HG02798 (cell line): ENCODE measurements at regions not wholly inside any gene's neighbourhood (a gene's known extent, or its start where the extent isn't known, plus 50 kb on each side); places are given as distances from the start of the nearest gene placed in this dataset.

Experiments
- ATAC-seq: cut with Tn5 transposase; IDR thresholded peaks from one replicate; pipeline ENCODE4 v1.9.1; 2021; ENCODE audit warnings: mild to moderate bottlenecking; ENCODE audit not compliant: unreplicated experiment, poor library complexity

DNA sequence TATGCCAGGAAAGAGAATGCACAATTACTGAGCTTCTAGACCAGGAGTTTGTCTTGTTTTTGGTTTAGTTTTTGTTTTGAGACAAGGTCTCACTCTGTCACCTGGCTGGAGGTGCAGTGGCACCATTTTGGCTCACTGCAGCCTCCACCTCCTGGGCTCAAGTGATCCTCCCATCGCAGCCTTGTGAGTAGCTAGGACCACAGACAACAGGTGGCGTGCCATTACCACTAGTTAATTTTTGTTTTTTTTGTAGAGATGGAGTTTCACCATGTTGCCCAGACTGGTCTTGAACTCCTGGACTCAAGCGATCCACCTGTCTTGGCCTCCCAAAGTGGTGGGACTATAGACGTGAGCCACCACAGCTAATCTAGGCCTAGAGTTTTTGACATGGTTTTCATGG lies 104.4 kb upstream of the CCDC54 start:
- ATAC-seq = no peak

DNA sequence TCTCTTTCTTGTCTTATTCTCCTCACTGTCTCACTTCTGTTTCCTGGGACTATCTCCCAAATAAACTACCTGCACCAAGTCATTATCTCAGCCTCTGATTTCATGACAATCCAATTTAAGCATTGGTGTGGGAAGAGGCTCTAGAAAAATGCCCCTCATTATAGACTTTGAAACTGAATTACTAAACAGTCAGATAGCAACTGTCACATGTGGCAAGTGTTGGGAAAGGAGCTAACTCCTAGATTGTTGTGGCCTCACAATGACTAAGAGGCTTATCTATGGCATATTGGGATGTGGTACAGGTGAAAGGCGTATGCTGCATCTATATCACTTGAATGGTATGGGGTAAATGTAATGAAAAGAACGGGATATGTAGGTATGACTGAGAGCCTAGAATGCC lies 103.5 kb upstream of the CCDC54 start:
- no peak for ATAC-seq

DNA sequence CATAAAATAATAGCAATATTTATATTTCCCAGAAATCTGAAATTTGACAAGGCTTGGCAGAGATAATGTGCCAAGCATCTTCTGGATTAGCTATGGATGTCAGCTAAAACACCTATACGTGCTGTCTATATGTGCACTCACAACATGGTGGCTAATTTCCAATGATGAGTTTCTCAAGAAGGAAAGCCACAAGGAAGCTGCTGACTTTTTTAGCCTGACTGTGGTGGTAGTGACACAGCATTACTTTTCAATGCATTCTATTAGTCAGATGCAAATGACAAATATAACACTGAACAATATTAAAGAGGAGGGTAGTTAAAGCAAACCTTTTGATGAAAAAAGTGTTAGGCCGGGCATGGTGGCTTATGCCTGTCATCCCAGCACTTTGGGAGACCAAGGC lies 101.7 kb upstream of the CCDC54 start:
- no peak for ATAC-seq

DNA sequence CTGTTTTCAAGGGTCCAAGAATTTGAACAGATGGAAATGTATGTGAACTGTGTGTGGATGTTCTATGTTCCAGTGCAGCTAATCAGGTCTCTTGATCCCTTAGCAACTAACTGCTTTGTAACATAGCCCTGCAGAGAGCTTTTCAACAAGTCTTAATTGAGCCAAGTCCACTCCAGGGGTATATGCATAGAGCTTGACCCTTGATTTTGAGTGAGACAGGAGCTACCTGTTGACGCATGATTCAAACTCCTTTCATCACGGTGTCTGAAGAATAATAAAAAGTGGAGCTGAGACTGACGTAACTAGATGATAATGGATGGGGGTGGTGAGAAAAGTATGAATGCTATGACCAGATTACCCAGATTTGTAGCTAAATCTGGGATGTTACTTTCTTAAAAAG lies 93.3 kb upstream of the CCDC54 start:
- no peak for ATAC-seq

DNA sequence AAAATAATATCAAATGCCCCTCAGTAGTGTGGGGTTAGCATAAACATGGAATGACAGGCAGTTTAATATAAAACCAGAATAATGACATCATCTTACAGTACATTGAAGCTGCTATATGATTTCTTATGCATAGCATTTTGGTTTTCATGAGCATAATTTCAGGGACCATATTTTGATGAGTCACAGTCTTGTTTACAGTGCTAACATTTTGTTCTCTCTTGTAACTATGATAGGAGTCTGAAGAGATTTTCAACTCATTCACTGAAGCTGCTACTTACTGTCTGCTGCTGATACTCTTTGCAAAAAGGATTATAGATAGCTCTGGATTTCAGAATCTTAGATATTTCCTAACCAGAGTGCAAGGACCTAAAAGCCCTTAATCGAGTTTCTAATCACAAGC lies 92.6 kb upstream of the CCDC54 start:
- no peak for ATAC-seq

DNA sequence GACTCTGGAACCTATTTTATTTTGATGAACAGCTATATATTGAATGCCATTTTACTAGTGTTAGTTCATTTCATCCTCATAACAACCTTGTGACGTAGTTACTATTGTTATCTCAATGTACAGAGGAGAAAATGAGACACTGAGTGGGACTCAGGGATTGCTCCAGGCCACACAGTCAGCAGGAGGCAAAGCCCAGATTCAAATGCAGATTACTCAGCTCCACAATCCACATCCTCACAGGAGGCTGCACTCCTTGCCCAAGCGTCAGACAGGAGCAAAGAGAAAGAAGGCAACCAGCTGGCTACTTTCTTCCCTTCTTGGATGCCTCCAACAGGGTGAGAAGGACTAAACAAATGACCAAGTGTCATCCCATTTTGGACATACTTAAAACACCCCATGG lies 92.0 kb upstream of the CCDC54 start:
- no peak for ATAC-seq

DNA sequence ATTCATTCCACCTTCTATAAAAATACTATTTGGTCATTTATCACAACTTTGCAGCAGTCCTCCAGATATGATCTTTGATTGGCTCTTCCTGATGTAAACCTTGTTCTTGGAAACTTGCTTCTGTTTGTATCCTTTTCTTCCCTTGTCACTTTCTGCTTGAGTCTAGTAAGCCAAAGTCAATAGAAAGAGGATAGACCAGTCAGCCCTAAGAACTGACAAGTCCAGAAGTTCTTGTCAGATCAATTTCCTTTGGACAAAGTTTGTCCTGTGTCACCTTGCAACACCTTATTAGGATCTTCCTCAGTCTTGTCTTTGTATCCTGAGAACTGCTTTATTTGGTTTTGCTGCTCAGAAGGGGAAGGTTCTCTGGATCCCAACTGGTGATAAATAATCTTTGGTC lies 87.9 kb upstream of the CCDC54 start:
- ATAC-seq = no peak

DNA sequence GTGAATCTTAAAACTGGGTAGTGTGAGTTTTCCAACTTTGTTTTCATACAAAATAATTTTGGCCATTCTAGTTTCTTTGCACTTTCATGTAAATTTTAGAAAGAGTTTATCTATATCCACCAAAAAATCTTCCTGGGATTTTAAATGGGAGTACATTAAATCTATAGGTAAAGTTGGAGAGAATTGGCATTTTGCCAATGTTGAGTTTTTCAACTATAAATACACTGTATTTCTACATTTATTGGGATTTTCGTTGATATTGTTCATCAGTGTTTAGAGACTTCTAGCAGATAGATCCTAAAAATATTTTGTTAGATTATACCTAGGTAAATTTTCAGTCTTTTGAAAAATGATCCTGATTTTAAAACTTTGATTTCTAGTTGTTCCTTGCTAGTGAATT lies 83.1 kb upstream of the CCDC54 start:
- no peak for ATAC-seq

DNA sequence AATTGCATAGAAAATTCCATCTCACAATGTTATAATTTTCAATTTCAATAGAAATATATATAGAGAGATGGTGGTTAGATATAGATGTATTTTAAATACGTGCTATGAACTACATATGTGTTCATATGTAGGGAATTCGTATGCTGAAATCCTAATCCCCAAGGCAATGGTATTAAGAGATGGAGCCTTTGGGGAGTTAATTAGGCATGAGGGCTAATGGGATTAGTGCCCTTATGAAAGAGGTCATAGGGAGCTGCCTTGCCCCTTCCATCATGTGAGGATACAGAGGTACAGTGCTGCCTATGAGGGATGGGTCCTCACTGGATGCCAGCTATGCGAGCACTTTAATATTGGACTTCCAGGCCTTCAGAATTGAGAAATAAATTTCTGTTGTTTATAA lies 79.6 kb upstream of the CCDC54 start:
- ATAC-seq = no peak

DNA sequence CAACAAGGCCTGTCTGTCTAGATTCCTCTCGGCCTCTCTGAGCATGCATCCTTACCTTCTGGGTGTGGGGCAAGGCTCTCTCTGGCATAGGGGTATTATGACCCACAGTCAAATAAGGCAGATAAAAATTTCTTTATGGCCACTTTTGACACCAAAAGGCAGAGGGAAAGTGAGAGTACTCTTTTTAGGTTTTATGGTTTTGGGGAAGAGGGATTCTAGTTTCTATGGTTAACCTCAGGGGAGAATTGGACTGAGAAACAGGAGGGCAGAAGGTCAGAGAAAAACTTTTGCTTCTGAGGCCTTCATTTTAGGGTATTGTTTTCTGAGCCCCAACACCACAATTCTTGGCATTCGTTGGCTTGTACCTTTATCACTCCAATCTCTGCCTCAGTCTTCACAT lies 70.0 kb upstream of the CCDC54 start:
- no peak for ATAC-seq

DNA sequence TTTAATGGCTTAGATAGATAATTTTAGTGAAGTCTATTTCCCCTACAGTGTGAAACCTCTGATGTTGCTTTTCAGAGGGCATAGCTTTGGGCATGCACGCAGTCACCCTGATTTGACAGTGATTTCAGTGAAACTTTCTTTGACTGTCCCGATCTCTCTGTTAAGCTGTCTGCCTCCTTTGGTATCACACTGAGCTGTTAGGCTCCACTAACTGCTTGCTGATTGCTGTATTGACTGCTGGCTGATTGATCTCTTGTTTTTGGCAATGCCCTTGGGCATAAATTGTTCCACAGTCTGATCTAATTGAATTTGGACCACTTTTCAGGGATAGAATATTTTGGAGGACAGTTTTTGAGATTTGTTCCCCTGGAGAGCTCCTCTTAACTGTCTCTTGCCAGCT lies 68.5 kb upstream of the CCDC54 start:
- ATAC-seq = no peak

DNA sequence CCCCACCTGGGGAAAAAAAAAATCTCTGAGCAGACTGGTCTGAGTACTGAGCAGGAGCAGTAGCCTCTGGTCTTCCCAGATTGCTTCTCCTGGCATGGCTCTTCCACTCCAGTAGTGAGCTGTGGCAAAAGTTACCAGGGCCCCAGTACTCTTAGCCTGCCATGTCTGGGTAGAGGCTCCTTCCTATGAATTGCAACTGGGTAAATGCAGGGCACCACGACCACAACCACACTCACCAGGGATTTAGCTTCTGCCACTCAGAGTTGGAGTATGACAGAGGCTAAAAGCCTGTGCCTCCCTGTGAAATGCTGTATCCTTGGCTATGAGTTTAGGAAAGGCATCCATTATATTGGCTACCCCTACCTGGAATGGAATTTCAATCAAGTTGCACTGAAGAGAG lies 67.9 kb upstream of the CCDC54 start:
- ATAC-seq = no peak

DNA sequence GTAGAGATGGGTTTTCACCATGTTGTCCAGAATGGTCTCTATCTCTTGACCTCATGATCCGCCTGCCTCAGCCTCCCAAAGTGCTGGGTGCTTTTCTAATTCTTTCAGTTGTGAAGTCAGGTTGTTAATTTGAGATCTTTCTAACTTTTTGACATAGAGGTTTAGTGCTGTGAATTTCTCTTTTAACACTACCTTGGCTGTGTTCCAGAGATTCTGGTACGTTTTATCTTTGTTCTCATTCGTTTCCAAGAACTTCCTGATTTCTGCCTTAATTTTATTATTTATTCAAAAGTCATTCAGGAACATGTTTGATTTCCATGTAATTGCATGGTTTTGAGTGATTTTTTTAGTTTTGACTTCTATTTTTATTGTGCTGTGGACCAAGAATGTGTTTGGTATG lies 63.5 kb upstream of the CCDC54 start:
- no peak for ATAC-seq

DNA sequence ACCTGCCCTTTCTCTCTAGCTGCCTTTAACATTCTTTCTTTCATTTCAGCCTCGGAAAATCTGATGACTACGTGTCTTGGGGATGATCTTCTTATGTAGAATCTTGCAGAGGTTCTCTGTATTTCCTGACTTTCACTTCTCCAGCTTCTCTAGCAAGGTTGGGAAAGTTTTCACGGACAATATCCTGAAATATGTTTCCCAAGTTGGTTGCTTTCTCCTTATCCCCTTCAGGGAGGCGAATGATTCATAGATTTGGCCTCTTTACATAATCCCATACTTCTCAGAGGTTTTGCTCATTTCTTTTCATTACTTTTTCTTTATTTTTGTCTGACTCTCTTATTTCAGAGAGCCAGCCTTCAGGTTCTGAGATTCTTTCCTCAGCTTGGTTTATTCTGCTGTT lies 62.1 kb upstream of the CCDC54 start:
- ATAC-seq = no peak

DNA sequence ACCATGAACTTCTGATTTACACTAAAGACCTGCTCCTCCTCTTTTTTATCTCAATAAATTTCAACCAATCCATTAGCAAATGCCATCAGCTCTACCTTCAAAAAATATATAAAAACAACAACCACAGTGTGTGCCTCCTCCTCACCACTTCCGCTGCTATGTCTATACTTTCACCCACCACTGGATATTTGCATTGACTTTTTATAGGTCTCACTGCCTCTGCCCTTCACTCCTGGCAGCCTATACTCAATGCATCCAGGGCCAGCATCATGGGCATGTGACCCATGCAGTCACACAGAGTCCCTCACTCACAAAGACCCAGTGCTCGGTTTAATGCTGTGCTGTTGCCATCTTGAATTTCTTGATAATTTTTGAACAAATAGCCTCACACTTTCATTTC lies 53.5 kb upstream of the CCDC54 start:
- no peak for ATAC-seq

DNA sequence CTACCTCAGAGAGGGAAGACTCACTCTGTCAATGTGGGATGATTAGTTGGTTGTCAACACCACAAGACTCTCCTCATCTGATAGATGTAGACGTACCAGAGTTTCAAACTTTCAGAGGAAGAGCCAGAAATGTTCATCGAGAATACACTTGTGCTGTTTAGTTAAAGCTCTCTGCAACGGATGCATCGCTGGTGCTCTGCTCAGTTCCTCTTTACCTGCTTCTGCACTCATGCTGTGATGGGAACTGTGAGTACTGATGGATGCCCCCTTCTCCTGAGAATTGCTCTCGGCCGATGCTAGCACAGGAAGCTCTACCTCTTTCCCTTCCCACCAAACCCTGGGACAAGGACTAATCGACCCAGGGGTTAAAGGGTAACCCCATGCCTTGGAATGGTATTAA lies 51.8 kb upstream of the CCDC54 start:
- ATAC-seq = no peak
